SK-N-SH (cell line): ENCODE measurements at regions not wholly inside any gene's neighbourhood (a gene's known extent, or its start where the extent isn't known, plus 50 kb on each side); places are given as distances from the start of the nearest gene placed in this dataset.

Experiments used
- CTCF ChIA-PET: fragments of 300-600, 350-600 bp; formaldehyde crosslinking; extraction: SDS; loops from one replicate; lab custom pipeline; 2021; lab: Yijun Ruan, JAX
- POLR2A ChIA-PET: fragments of 350-600 bp; sonication (Branson Sonifier 250); formaldehyde crosslinking; extraction: SDS; loops from one replicate; lab custom pipeline; 2020; ENCODE audit warnings: antibody characterized with exemption, inconsistent platforms; lab: Yijun Ruan, JAX
- DNase-seq: peaks from one replicate; pipeline ENCODE4 v3.0.0; 2012
- H2AFZ ChIP-seq: fragments of 200-600 bp; sonication (generic); 2 replicates; pipeline ENCODE4 v1.8.1; 2016; ENCODE audit warnings: antibody characterized with exemption, mild to moderate bottlenecking, low read depth
- H3F3A ChIP-seq: fragments of 200-600 bp; sonication (generic); replicated peaks from 2 replicates; pipeline ENCODE3; 2016; ENCODE audit warnings: antibody characterized with exemption, mild to moderate bottlenecking; ENCODE audit not compliant: insufficient read depth
- H3K27ac ChIP-seq, 2 experiments: fragments of 200-500 bp in 1 of 2; fragments of 200-600 bp in 1 of 2; sonication (Bioruptor generic) in 1 of 2; sonication (generic), shearing (Covaris generic) in 1 of 2; 2 replicates each; pipeline versions ENCODE4 v1.5.1 to v1.6.1; 2014 to 2016; ENCODE audit warnings: low read depth in 2 of 2, inconsistent platforms in 1 of 2, low read length in 1 of 2, mild to moderate bottlenecking in 1 of 2, mixed read lengths in 1 of 2
- H3K27me3 ChIP-seq: fragments of 200-600 bp; sonication (generic), shearing (Covaris generic); 2 replicates; pipeline ENCODE4 v1.6.1; 2016; ENCODE audit warnings: mixed run types; ENCODE audit not compliant: insufficient read depth
- H3K36me3 ChIP-seq, 2 experiments: fragments of 200-500 bp in 1 of 2; fragments of 200-600 bp in 1 of 2; sonication (Bioruptor generic) in 1 of 2; sonication (generic) in 1 of 2; replicated peaks in 1 of 2; 2 replicates each; pipeline versions ENCODE3 to v1.5.1; 2014 to 2016; ENCODE audit warnings: low read length in 1 of 2, mild to moderate bottlenecking in 1 of 2; ENCODE audit not compliant: insufficient read depth in 2 of 2, control insufficient read depth in 1 of 2
- H3K4me1 ChIP-seq, 2 experiments: fragments of 200-500 bp in 1 of 2; fragments of 200-600 bp in 1 of 2; sonication (Bioruptor generic) in 1 of 2; sonication (generic), shearing (Covaris generic) in 1 of 2; 2 replicates each; pipeline versions ENCODE4 v1.5.1 to v1.6.1; 2014 to 2016; ENCODE audit warnings: low read depth in 1 of 2, low read length in 1 of 2, mixed run types in 1 of 2; ENCODE audit not compliant: insufficient read depth in 2 of 2, control insufficient read depth in 1 of 2
- H3K4me2 ChIP-seq: fragments of 200-600 bp; sonication (generic), shearing (Covaris generic); 2 replicates; pipeline ENCODE4 v1.6.1; 2017; ENCODE audit warnings: mixed run types
- H3K4me3 ChIP-seq, 2 experiments: fragments of 200-500 bp in 1 of 2; fragments of 200-600 bp in 1 of 2; sonication (Bioruptor generic) in 1 of 2; sonication (generic), shearing (Covaris generic) in 1 of 2; 2 replicates each; pipeline versions ENCODE4 v1.5.1 to v1.8.1; 2014 to 2016; ENCODE audit warnings: low read depth in 2 of 2, inconsistent platforms in 1 of 2, low read length in 1 of 2, mild to moderate bottlenecking in 1 of 2, mixed read lengths in 1 of 2, moderate library complexity in 1 of 2
- H3K79me2 ChIP-seq: fragments of 200-600 bp; sonication (generic); 2 replicates; pipeline ENCODE4 v1.8.1; 2017; ENCODE audit warnings: mild to moderate bottlenecking; ENCODE audit not compliant: insufficient read depth
- H3K9ac ChIP-seq: fragments of 200-600 bp; sonication (generic); 2 replicates; pipeline ENCODE4 v1.6.1; 2017; ENCODE audit warnings: mixed run types
- H3K9me2 ChIP-seq: fragments of 200-600 bp; sonication (generic); 2 replicates; pipeline ENCODE4 v1.6.1; 2017; ENCODE audit warnings: mixed run types
- H3K9me3 ChIP-seq: fragments of 200-600 bp; sonication (generic); 2 replicates; pipeline ENCODE4 v1.6.1; 2017; ENCODE audit warnings: mixed run types, mild to moderate bottlenecking, moderate library complexity
- H4K20me1 ChIP-seq: fragments of 200-600 bp; sonication (generic); 2 replicates; pipeline ENCODE4 v1.6.1; 2017; ENCODE audit warnings: mild to moderate bottlenecking, mixed run types; ENCODE audit not compliant: insufficient read depth
- CTCF ChIP-seq: fragments of 200-600 bp; sonication (generic); IDR thresholded peaks from 2 replicates; pipeline ENCODE4 v1.6.1; 2017; ENCODE audit warnings: antibody characterized with exemption, mild to moderate bottlenecking, moderate library complexity
- EZH2phosphoT487 ChIP-seq: fragments of 200-600 bp; sonication (generic); IDR thresholded peaks from 2 replicates; pipeline ENCODE4 v1.6.1; 2017; ENCODE audit warnings: low read depth, mixed run types, mild to moderate bottlenecking, antibody characterized with exemption, moderate library complexity, borderline replicate concordance
- FOSL2 ChIP-seq: IDR thresholded peaks from 2 replicates; pipeline ENCODE4 v1.4.0; 2012; ENCODE audit warnings: low read depth, mild to moderate bottlenecking, moderate library complexity, borderline replicate concordance
- IRF3 ChIP-seq: fragments of 150-350 bp; IDR thresholded peaks from 2 replicates; pipeline ENCODE4 v1.6.1; 2016; ENCODE audit warnings: mild to moderate bottlenecking, low read depth, low read length
- JUND ChIP-seq: IDR thresholded peaks from 2 replicates; pipeline ENCODE4 v1.4.0; 2012
- MAX ChIP-seq: IDR thresholded peaks from 2 replicates; pipeline ENCODE4 v1.4.0; 2012; ENCODE audit warnings: low read depth
- MEF2A ChIP-seq: IDR thresholded peaks from 2 replicates; pipeline ENCODE4 v1.4.0; 2012; ENCODE audit warnings: low read depth, borderline replicate concordance
- NFIC ChIP-seq: IDR thresholded peaks from 2 replicates; pipeline ENCODE4 v1.4.0; 2012; ENCODE audit warnings: borderline replicate concordance
- PBX3 ChIP-seq: IDR thresholded peaks from 2 replicates; pipeline ENCODE4; 2012
- RAD21 ChIP-seq: IDR thresholded peaks from 2 replicates; pipeline ENCODE4 v1.6.1; 2012; ENCODE audit warnings: mild to moderate bottlenecking, low read length
- RFX5 ChIP-seq: IDR thresholded peaks from 2 replicates; pipeline ENCODE4 v1.6.1; 2012; ENCODE audit warnings: mild to moderate bottlenecking, improper control_type of control experiment, low read length
- RXRA ChIP-seq: IDR thresholded peaks from 2 replicates; pipeline ENCODE4 v1.4.0; 2012; ENCODE audit warnings: low read depth, mild to moderate bottlenecking, borderline replicate concordance
- SIN3A ChIP-seq: IDR thresholded peaks from 2 replicates; pipeline ENCODE4 v1.6.1; 2012; ENCODE audit warnings: low read depth, mild to moderate bottlenecking, low read length, moderate library complexity, borderline replicate concordance
- TCF12 ChIP-seq: IDR thresholded peaks from 2 replicates; pipeline ENCODE4 v1.4.0; 2012
- TEAD4 ChIP-seq: IDR thresholded peaks from 2 replicates; pipeline ENCODE4 v1.4.0; 2012; ENCODE audit warnings: mild to moderate bottlenecking, borderline replicate concordance; ENCODE audit not compliant: insufficient read depth
- USF1 ChIP-seq: IDR thresholded peaks from 2 replicates; pipeline ENCODE4 v1.4.0; 2012; ENCODE audit warnings: low read depth, borderline replicate concordance
- USF2 ChIP-seq: fragments of 150-350 bp; IDR thresholded peaks from 2 replicates; pipeline ENCODE4 v1.6.1; 2017; ENCODE audit warnings: antibody characterized with exemption, low read length, low read depth, borderline replicate concordance
- WGBS: methylation state at CpG from one replicate; pipeline ENCODE4 v1.1.6; 2017; ENCODE audit warnings: low lambda C conversion rate; 5-methylcytosine and 5-hydroxymethylcytosine counted together

GRCh38 chr1:219490566-219490965 is 122.3 kb downstream of the ZC3H11B start:
- H3K9me3 ChIP-seq, result no peaks in the 10 kb centered on the region
- no peaks in the 10 kb centered on the region for H3K79me2 ChIP-seq
- H3K4me2 ChIP-seq, result no peak overlapping the region
- H3K4me1 ChIP-seq, result no peaks in the 10 kb centered on the region
- TF ChIP-seq RFX5, result no peak
- no peak overlapping the region for H3K27ac ChIP-seq
- H4K20me1 ChIP-seq, result no peaks in the 10 kb centered on the region
- H3K27me3 ChIP-seq, result no peaks in the 10 kb centered on the region
- no peak overlapping the region for H2AFZ ChIP-seq
- POLR2A ChIA-PET, result no interaction called here
- 100% methylated on average over 1 of the region's 1 CpG for WGBS
- no peaks in the 10 kb centered on the region for H3K36me3 ChIP-seq
- CTCF ChIA-PET, result interaction anchor here (1.1 kb wide), 1 partner anchor 16 kb away, joined by 4 read pairs; no protein-coding TSS in a partner anchor
- H3K9ac ChIP-seq, result no peak overlapping the region
- H3K9me2 ChIP-seq, result no peaks in the 10 kb centered on the region
- H3F3A ChIP-seq, result no peaks in the 10 kb centered on the region
- no peak overlapping the region for H3K4me3 ChIP-seq
- DNase-seq, result no peak

- H3K9ac ChIP-seq, result no peak overlapping the region
- H3K9me3 ChIP-seq, result no peaks in the 10 kb centered on the region
- H3K79me2 ChIP-seq, result no peaks in the 10 kb centered on the region
- H3K4me3 ChIP-seq, result no peak overlapping the region
- WGBS, result 92% methylated on average over 2 of the region's 2 CpGs
- POLR2A ChIA-PET, result no interaction called here
- H4K20me1 ChIP-seq, result no peaks in the 10 kb centered on the region
- TF ChIP-seq RFX5 (no peak), SIN3A (no peak), JUND (no peak), TEAD4 (no peak), IRF3 (no peak), FOSL2 (no peak), NFIC (no peak)
- CTCF ChIA-PET, result interaction anchor here (0.8 to 1.1 kb wide), 2 partner anchors 12 to 16 kb away, joined by 3 to 4 read pairs; no protein-coding TSS in a partner anchor
- H3K9me2 ChIP-seq, result no peaks in the 10 kb centered on the region
- no peak overlapping the region for H2AFZ ChIP-seq
- H3F3A ChIP-seq, result no peaks in the 10 kb centered on the region
- H3K27ac ChIP-seq, result no peak overlapping the region
- H3K4me1 ChIP-seq, result no peaks in the 10 kb centered on the region
- no peaks in the 10 kb centered on the region for H3K27me3 ChIP-seq
- no peaks in the 10 kb centered on the region for H3K36me3 ChIP-seq
- no peak overlapping the region for H3K4me2 ChIP-seq
- no peak for DNase-seq
Observed at GRCh38 chr1:219489636-219490035, 123.3 kb downstream of the ZC3H11B start.

GRCh38 chr1:219488275-219488674 is 124.6 kb downstream of the ZC3H11B start:
- 60% methylated on average over 1 of the region's 1 CpG for WGBS
- no peak for DNase-seq
- no peaks in the 10 kb centered on the region for H3K36me3 ChIP-seq
- no peaks in the 10 kb centered on the region for H4K20me1 ChIP-seq
- ChIA-PET POLR2A (no interaction called here), CTCF (interaction anchor here (0.6 to 0.7 kb wide), 2 partner anchors 9 to 541 kb away, joined by 3 read pairs; no protein-coding TSS in a partner anchor)
- no peaks in the 10 kb centered on the region for H3F3A ChIP-seq
- H3K4me3 ChIP-seq, result no peak overlapping the region
- no peaks in the 10 kb centered on the region for H3K9me2 ChIP-seq
- H3K4me1 ChIP-seq, result no peaks in the 10 kb centered on the region
- no peaks in the 10 kb centered on the region for H3K27me3 ChIP-seq
- no peak overlapping the region for H2AFZ ChIP-seq
- H3K27ac ChIP-seq, result no peak overlapping the region
- no peak overlapping the region for H3K9ac ChIP-seq
- H3K9me3 ChIP-seq, result no peaks in the 10 kb centered on the region
- H3K4me2 ChIP-seq, result no peak overlapping the region
- H3K79me2 ChIP-seq, result no peaks in the 10 kb centered on the region
- TF ChIP-seq JUND (no peak), PBX3 (no peak), CTCF (no peak), RAD21 (no peak), MAX (no peak), TCF12 (no peak), NFIC (no peak), USF1 (no peak), MEF2A (no peak), RXRA (no peak), USF2 (no peak), EZH2phosphoT487 (no peak)
